ENCODE measurements at regions not wholly inside any gene's neighbourhood (a gene's known extent, or its start where the extent isn't known, plus 50 kb on each side); places are given as distances from the start of the nearest gene placed in this dataset.

DNA sequence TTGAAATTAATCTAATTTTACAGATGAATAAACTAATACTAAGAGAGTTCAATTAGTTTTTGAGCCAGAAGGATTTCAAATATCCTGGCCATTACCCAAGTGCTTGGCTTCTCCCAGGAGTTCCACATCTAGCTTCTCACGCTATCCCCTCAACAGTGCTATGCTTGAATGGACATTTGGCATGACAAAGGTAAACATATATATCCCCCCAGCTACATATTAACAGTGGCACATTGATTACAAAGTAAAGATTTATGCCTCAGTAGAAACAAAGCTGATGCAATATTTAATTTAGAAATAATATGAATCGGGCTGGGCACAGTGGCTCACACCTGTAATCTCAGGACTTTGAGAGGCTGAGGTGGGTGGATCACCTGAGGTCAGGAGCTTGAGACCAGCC is 434.6 kb upstream of the PRMT6 start:
- Histone ChIP-seq H3K18ac (ENCODE audit: low read length) (no peak overlapping the region), H4K8ac (ENCODE audit: low read depth, low read length) (no peak overlapping the region), H3K14ac (ENCODE audit: low read length) (no peak overlapping the region), H3K9me3 (ENCODE audit: insufficient read depth, low read depth, low read length) (peaks cover 2% of the 10 kb centered on the region), H3K27ac (ENCODE audit: low read depth, low read length) (no peak overlapping the region), H4K91ac (ENCODE audit: low read depth, low read length) (no peak overlapping the region), H3K23ac (ENCODE audit: low read length) (no peak overlapping the region), H3K27me3 (ENCODE audit: insufficient read depth, low read length) (no peaks in the 10 kb centered on the region), H3K36me3 (ENCODE audit: control insufficient read depth in 1 of 2, insufficient read depth in 2 of 2, low read length in 2 of 2) (no peaks in the 10 kb centered on the region), H3K4ac (ENCODE audit: low read depth, low read length) (no peak overlapping the region), H2BK120ac (ENCODE audit: insufficient read depth, low read length, poor library complexity) (no peak overlapping the region), H3K79me1 (ENCODE audit: low read length) (no peaks in the 10 kb centered on the region), H3K9ac (ENCODE audit: low read length) (no peak overlapping the region), H3K4me2 (ENCODE audit: low read length) (no peak overlapping the region), H3K4me1 (ENCODE audit: control insufficient read depth in 1 of 2, insufficient read depth in 2 of 2, low read length in 2 of 2) (no peaks in the 10 kb centered on the region), H2BK5ac (ENCODE audit: low read depth, low read length, poor library complexity) (no peak overlapping the region), H2BK12ac (ENCODE audit: low read length) (no peak overlapping the region), H2AK5ac (ENCODE audit: low read length) (no peak overlapping the region), H2AFZ (ENCODE audit: insufficient read depth, low read length, poor library complexity) (no peak overlapping the region), H4K12ac (ENCODE audit: low read depth, low read length) (no peak overlapping the region), H3K4me3 (ENCODE audit: low read depth, low read length) (no peak overlapping the region), H3K79me2 (ENCODE audit: control insufficient read depth, insufficient read depth, low read length, poor library complexity) (no peaks in the 10 kb centered on the region)
- WGBS (ENCODE audit: extremely low coverage, insufficient coverage, insufficient read length), result no CpG with 5 or more reads among the region's 2 CpGs
- no peak for DNase-seq

DNA sequence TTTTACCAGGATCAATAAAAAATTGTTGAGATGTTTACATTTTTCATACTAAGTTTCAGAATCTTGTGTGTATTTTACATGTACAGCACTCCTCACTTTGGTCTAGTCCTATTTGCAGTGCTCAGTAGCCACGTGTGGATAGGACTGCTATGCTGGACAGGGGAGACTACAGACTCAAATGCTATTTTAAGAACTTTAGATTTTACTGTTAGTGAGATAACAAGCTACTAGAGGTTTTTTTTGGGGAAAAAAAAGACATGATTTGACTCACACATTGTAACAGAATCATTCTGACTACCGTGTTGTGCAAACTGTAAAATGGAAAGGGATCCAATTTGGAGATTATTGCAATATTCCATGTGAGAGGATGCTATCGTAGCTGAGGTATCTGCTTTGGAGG is 418.9 kb upstream of the PRMT6 start:
- H2BK120ac ChIP-seq (ENCODE audit: insufficient read depth, low read length, poor library complexity), result no peak overlapping the region
- H3K14ac ChIP-seq (ENCODE audit: low read length), result no peak overlapping the region
- H4K8ac ChIP-seq (ENCODE audit: low read depth, low read length), result no peak overlapping the region
- H3K79me1 ChIP-seq (ENCODE audit: low read length), result no peaks in the 10 kb centered on the region
- H3K36me3 ChIP-seq (ENCODE audit: control insufficient read depth in 1 of 2, insufficient read depth in 2 of 2, low read length in 2 of 2), result no peaks in the 10 kb centered on the region
- no peak for DNase-seq
- no peak overlapping the region for H2BK12ac ChIP-seq (ENCODE audit: low read length)
- no peak overlapping the region for H3K4me3 ChIP-seq (ENCODE audit: low read depth, low read length)
- H2BK5ac ChIP-seq (ENCODE audit: low read depth, low read length, poor library complexity), result no peak overlapping the region
- H3K4me2 ChIP-seq (ENCODE audit: low read length), result no peak overlapping the region
- no peaks in the 10 kb centered on the region for H3K79me2 ChIP-seq (ENCODE audit: control insufficient read depth, insufficient read depth, low read length, poor library complexity)
- H4K91ac ChIP-seq (ENCODE audit: low read depth, low read length), result no peak overlapping the region
- H3K27ac ChIP-seq (ENCODE audit: low read depth, low read length), result no peak overlapping the region
- no peak overlapping the region for H2AK5ac ChIP-seq (ENCODE audit: low read length)
- no peak overlapping the region for H3K4ac ChIP-seq (ENCODE audit: low read depth, low read length)
- H2AFZ ChIP-seq (ENCODE audit: insufficient read depth, low read length, poor library complexity), result no peak overlapping the region
- H3K18ac ChIP-seq (ENCODE audit: low read length), result no peak overlapping the region
- no peak overlapping the region for H3K9ac ChIP-seq (ENCODE audit: low read length)
- no peaks in the 10 kb centered on the region for H3K27me3 ChIP-seq (ENCODE audit: insufficient read depth, low read length)
- no peak overlapping the region for H3K23ac ChIP-seq (ENCODE audit: low read length)
- no CpG with 5 or more reads among the region's 3 CpGs for WGBS (ENCODE audit: extremely low coverage, insufficient coverage, insufficient read length)
- H3K4me1 ChIP-seq (ENCODE audit: control insufficient read depth in 1 of 2, insufficient read depth in 2 of 2, low read length in 2 of 2), result no peaks in the 10 kb centered on the region
- H3K9me3 ChIP-seq (ENCODE audit: insufficient read depth, low read depth, low read length), result no peaks in the 10 kb centered on the region
- H4K12ac ChIP-seq (ENCODE audit: low read depth, low read length), result no peak overlapping the region

DNA sequence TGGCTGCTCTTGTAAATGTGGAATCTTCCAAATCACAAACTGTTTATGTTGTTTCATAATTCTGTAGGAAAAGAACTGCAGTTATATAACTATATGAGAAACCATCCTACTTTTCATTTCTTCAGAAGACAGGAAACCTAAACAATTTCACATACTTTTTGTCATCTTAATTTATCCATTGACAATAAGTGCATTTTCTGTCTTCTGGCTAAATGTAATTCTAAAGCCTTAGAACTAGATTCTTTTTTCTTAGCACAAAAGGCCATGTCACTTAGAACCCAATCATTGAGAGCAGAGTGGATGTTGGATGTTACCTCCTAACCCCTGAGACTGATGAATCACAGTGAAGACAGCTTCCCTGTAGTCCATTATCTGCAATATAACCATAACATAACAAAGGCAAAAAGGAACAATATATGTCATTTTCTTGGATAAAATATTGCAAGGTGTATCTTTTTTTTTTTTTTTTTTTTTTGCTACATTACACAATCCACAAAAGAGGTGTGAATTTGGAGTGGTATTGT is 410.2 kb upstream of the PRMT6 start:
- Histone ChIP-seq H3K36me3 (ENCODE audit: control insufficient read depth in 1 of 2, insufficient read depth in 2 of 2, low read length in 2 of 2) (no peaks in the 10 kb centered on the region), H2AFZ (ENCODE audit: insufficient read depth, low read length, poor library complexity) (no peak overlapping the region), H3K4me1 (ENCODE audit: control insufficient read depth in 1 of 2, insufficient read depth in 2 of 2, low read length in 2 of 2) (no peaks in the 10 kb centered on the region), H3K79me2 (ENCODE audit: control insufficient read depth, insufficient read depth, low read length, poor library complexity) (no peaks in the 10 kb centered on the region), H2BK12ac (ENCODE audit: low read length) (no peak overlapping the region), H3K27me3 (ENCODE audit: insufficient read depth, low read length) (no peaks in the 10 kb centered on the region), H3K9me3 (ENCODE audit: insufficient read depth, low read depth, low read length) (no peaks in the 10 kb centered on the region), H3K4ac (ENCODE audit: low read depth, low read length) (no peak overlapping the region), H3K4me2 (ENCODE audit: low read length) (no peak overlapping the region), H4K91ac (ENCODE audit: low read depth, low read length) (no peak overlapping the region), H4K8ac (ENCODE audit: low read depth, low read length) (no peak overlapping the region), H3K9ac (ENCODE audit: low read length) (no peak overlapping the region), H2AK5ac (ENCODE audit: low read length) (no peak overlapping the region), H3K14ac (ENCODE audit: low read length) (no peak overlapping the region), H3K79me1 (ENCODE audit: low read length) (no peaks in the 10 kb centered on the region), H3K18ac (ENCODE audit: low read length) (no peak overlapping the region), H3K27ac (ENCODE audit: low read depth, low read length) (no peak overlapping the region), H4K12ac (ENCODE audit: low read depth, low read length) (no peak overlapping the region), H2BK120ac (ENCODE audit: insufficient read depth, low read length, poor library complexity) (no peak overlapping the region), H2BK5ac (ENCODE audit: low read depth, low read length, poor library complexity) (no peak overlapping the region), H3K23ac (ENCODE audit: low read length) (no peak overlapping the region), H3K4me3 (ENCODE audit: low read depth, low read length) (no peak overlapping the region)
- DNase-seq, result no peak

DNA sequence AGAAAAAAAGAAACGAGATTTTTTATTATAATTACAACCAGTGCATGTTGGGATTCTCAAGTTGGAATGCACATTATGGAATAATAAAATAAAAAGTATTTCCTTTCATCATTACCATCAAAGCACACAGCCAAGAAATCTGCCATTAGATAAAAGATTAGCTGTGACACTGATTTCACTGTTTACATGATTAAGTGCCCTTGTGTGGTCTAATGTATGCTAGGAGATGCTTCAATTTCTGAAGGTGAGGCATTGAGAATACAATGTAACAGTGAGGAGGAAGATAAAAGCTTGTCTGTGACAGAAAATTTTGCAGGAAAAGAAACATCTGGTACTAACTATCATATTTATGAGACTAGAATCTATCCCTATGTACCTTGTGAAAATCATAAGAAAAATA is 409.7 kb upstream of the PRMT6 start:
- H3K9me3 ChIP-seq (ENCODE audit: insufficient read depth, low read depth, low read length), result no peaks in the 10 kb centered on the region
- H2BK12ac ChIP-seq (ENCODE audit: low read length), result no peak overlapping the region
- H2BK120ac ChIP-seq (ENCODE audit: insufficient read depth, low read length, poor library complexity), result no peak overlapping the region
- no peak overlapping the region for H2AFZ ChIP-seq (ENCODE audit: insufficient read depth, low read length, poor library complexity)
- no peak overlapping the region for H3K4me2 ChIP-seq (ENCODE audit: low read length)
- H3K23ac ChIP-seq (ENCODE audit: low read length), result no peak overlapping the region
- no peak overlapping the region for H3K14ac ChIP-seq (ENCODE audit: low read length)
- DNase-seq, result no peak
- no CpG with 5 or more reads among the region's 1 CpG for WGBS (ENCODE audit: extremely low coverage, insufficient coverage, insufficient read length)
- H4K91ac ChIP-seq (ENCODE audit: low read depth, low read length), result no peak overlapping the region
- no peak overlapping the region for H3K9ac ChIP-seq (ENCODE audit: low read length)
- H3K27ac ChIP-seq (ENCODE audit: low read depth, low read length), result no peak overlapping the region
- no peak overlapping the region for H3K4me3 ChIP-seq (ENCODE audit: low read depth, low read length)
- no peak overlapping the region for H3K4ac ChIP-seq (ENCODE audit: low read depth, low read length)
- no peak overlapping the region for H4K12ac ChIP-seq (ENCODE audit: low read depth, low read length)
- no peak overlapping the region for H2AK5ac ChIP-seq (ENCODE audit: low read length)
- no peaks in the 10 kb centered on the region for H3K4me1 ChIP-seq (ENCODE audit: control insufficient read depth in 1 of 2, insufficient read depth in 2 of 2, low read length in 2 of 2)
- H4K8ac ChIP-seq (ENCODE audit: low read depth, low read length), result no peak overlapping the region
- H2BK5ac ChIP-seq (ENCODE audit: low read depth, low read length, poor library complexity), result no peak overlapping the region
- no peaks in the 10 kb centered on the region for H3K27me3 ChIP-seq (ENCODE audit: insufficient read depth, low read length)
- no peak overlapping the region for H3K18ac ChIP-seq (ENCODE audit: low read length)
- H3K36me3 ChIP-seq (ENCODE audit: control insufficient read depth in 1 of 2, insufficient read depth in 2 of 2, low read length in 2 of 2), result no peaks in the 10 kb centered on the region
- H3K79me2 ChIP-seq (ENCODE audit: control insufficient read depth, insufficient read depth, low read length, poor library complexity), result no peaks in the 10 kb centered on the region
- no peaks in the 10 kb centered on the region for H3K79me1 ChIP-seq (ENCODE audit: low read length)

All from trophoblast cell (in vitro differentiated cells and primary cell).